ENCODE measurements at regions not wholly inside any gene's neighbourhood (a gene's known extent, or its start where the extent isn't known, plus 50 kb on each side); places are given as distances from the start of the nearest gene placed in this dataset.
"Not testable (repeated sequence)": the region's sequence is repeated elsewhere in the genome, so short reads cannot be mapped to it uniquely, and the experiment has no call there.

GRCh38 chr5:98231089-98231488, 542.4 kb upstream of the RGMB start:
- Histone ChIP-seq H3K36me3 (ENCODE audit: control insufficient read depth, insufficient read depth, low read length) (no peaks in the 10 kb centered on the region), H3K9ac (ENCODE audit: low read length) (no peak overlapping the region), H3K9me3 (ENCODE audit: control insufficient read depth, insufficient read depth, low read depth, low read length) (no peaks in the 10 kb centered on the region), H3K27ac (ENCODE audit: low read depth, low read length) (no peak overlapping the region), H3K4me3 (ENCODE audit: low read depth, low read length) (no peak overlapping the region), H3K27me3 (ENCODE audit: control insufficient read depth, insufficient read depth, low read length) (no peaks in the 10 kb centered on the region), H3K4me1 (ENCODE audit: control insufficient read depth, insufficient read depth, low read length) (no peaks in the 10 kb centered on the region)

GRCh38 chr5:98237794-98238193, 535.7 kb upstream of the RGMB start:
- H3K4me3 ChIP-seq (ENCODE audit: low read depth, low read length); H3K27ac ChIP-seq (ENCODE audit: low read depth, low read length): not testable (repeated sequence)

GRCh38 chr5:98243972-98244371, 529.5 kb upstream of the RGMB start:
- no peaks in the 10 kb centered on the region for H3K4me1 ChIP-seq (ENCODE audit: control insufficient read depth, insufficient read depth, low read length)
- no peak overlapping the region for H3K4me3 ChIP-seq (ENCODE audit: low read depth, low read length)
- no peak overlapping the region for H3K27ac ChIP-seq (ENCODE audit: low read depth, low read length)
- no peaks in the 10 kb centered on the region for H3K9me3 ChIP-seq (ENCODE audit: control insufficient read depth, insufficient read depth, low read depth, low read length)
- H3K36me3 ChIP-seq (ENCODE audit: control insufficient read depth, insufficient read depth, low read length) = no peaks in the 10 kb centered on the region
- no peaks in the 10 kb centered on the region for H3K27me3 ChIP-seq (ENCODE audit: control insufficient read depth, insufficient read depth, low read length)
- H3K9ac ChIP-seq (ENCODE audit: low read length) = no peak overlapping the region

More at GRCh38 chr5:98237794-98238193, 535.7 kb upstream of the RGMB start:
- H3K27me3 ChIP-seq (ENCODE audit: control insufficient read depth, insufficient read depth, low read length); H3K36me3 ChIP-seq (ENCODE audit: control insufficient read depth, insufficient read depth, low read length); H3K4me1 ChIP-seq (ENCODE audit: control insufficient read depth, insufficient read depth, low read length); H3K9me3 ChIP-seq (ENCODE audit: control insufficient read depth, insufficient read depth, low read depth, low read length); H3K9ac ChIP-seq (ENCODE audit: low read length): not testable (repeated sequence)

GRCh38 chr5:98248949-98249348, 524.5 kb upstream of the RGMB start:
- no peaks in the 10 kb centered on the region for H3K27me3 ChIP-seq (ENCODE audit: control insufficient read depth, insufficient read depth, low read length)
- H3K27ac ChIP-seq (ENCODE audit: low read depth, low read length) = no peak overlapping the region
- H3K4me1 ChIP-seq (ENCODE audit: control insufficient read depth, insufficient read depth, low read length) = no peaks in the 10 kb centered on the region
- H3K9me3 ChIP-seq (ENCODE audit: control insufficient read depth, insufficient read depth, low read depth, low read length) = no peaks in the 10 kb centered on the region
- H3K9ac ChIP-seq (ENCODE audit: low read length) = no peak overlapping the region
- no peak overlapping the region for H3K4me3 ChIP-seq (ENCODE audit: low read depth, low read length)
- H3K36me3 ChIP-seq (ENCODE audit: control insufficient read depth, insufficient read depth, low read length) = no peaks in the 10 kb centered on the region

GRCh38 chr5:98258939-98259338, 514.5 kb upstream of the RGMB start:
- no peaks in the 10 kb centered on the region for H3K27me3 ChIP-seq (ENCODE audit: control insufficient read depth, insufficient read depth, low read length)
- H3K4me1 ChIP-seq (ENCODE audit: control insufficient read depth, insufficient read depth, low read length) = no peaks in the 10 kb centered on the region; the same call in 1 of the 2 replicates
- H3K9me3 ChIP-seq (ENCODE audit: control insufficient read depth, insufficient read depth, low read depth, low read length) = no peaks in the 10 kb centered on the region
- H3K36me3 ChIP-seq (ENCODE audit: control insufficient read depth, insufficient read depth, low read length) = no peaks in the 10 kb centered on the region
- H3K9ac ChIP-seq (ENCODE audit: low read length) = no peak overlapping the region
- H3K4me3 ChIP-seq (ENCODE audit: low read depth, low read length) = no peak overlapping the region
- H3K27ac ChIP-seq (ENCODE audit: low read depth, low read length) = no peak overlapping the region

GRCh38 chr5:98259595-98259994, 513.9 kb upstream of the RGMB start:
- H3K27ac ChIP-seq (ENCODE audit: low read depth, low read length) = no peak overlapping the region
- no peak overlapping the region for H3K9ac ChIP-seq (ENCODE audit: low read length)
- H3K27me3 ChIP-seq (ENCODE audit: control insufficient read depth, insufficient read depth, low read length) = no peaks in the 10 kb centered on the region
- H3K9me3 ChIP-seq (ENCODE audit: control insufficient read depth, insufficient read depth, low read depth, low read length) = no peaks in the 10 kb centered on the region
- no peaks in the 10 kb centered on the region; the same call in 1 of the 2 replicates for H3K4me1 ChIP-seq (ENCODE audit: control insufficient read depth, insufficient read depth, low read length)
- no peak overlapping the region for H3K4me3 ChIP-seq (ENCODE audit: low read depth, low read length)
- H3K36me3 ChIP-seq (ENCODE audit: control insufficient read depth, insufficient read depth, low read length) = no peaks in the 10 kb centered on the region

GRCh38 chr5:98263084-98263483, 510.4 kb upstream of the RGMB start:
- Histone ChIP-seq H3K27ac (ENCODE audit: low read depth, low read length) (no peak overlapping the region), H3K4me1 (ENCODE audit: control insufficient read depth, insufficient read depth, low read length) (no peaks in the 10 kb centered on the region; the same call in 1 of the 2 replicates), H3K9me3 (ENCODE audit: control insufficient read depth, insufficient read depth, low read depth, low read length) (no peaks in the 10 kb centered on the region), H3K9ac (ENCODE audit: low read length) (no peak overlapping the region), H3K4me3 (ENCODE audit: low read depth, low read length) (no peak overlapping the region), H3K36me3 (ENCODE audit: control insufficient read depth, insufficient read depth, low read length) (no peaks in the 10 kb centered on the region), H3K27me3 (ENCODE audit: control insufficient read depth, insufficient read depth, low read length) (no peaks in the 10 kb centered on the region)

- Histone ChIP-seq H3K4me3 (ENCODE audit: low read depth, low read length) (no peak overlapping the region), H3K36me3 (ENCODE audit: control insufficient read depth, insufficient read depth, low read length) (no peaks in the 10 kb centered on the region), H3K9ac (ENCODE audit: low read length) (no peak overlapping the region), H3K4me1 (ENCODE audit: control insufficient read depth, insufficient read depth, low read length) (no peaks in the 10 kb centered on the region; the same call in 1 of the 2 replicates), H3K27me3 (ENCODE audit: control insufficient read depth, insufficient read depth, low read length) (no peaks in the 10 kb centered on the region), H3K9me3 (ENCODE audit: control insufficient read depth, insufficient read depth, low read depth, low read length) (no peaks in the 10 kb centered on the region), H3K27ac (ENCODE audit: low read depth, low read length) (no peak overlapping the region)
Measured at GRCh38 chr5:98268162-98268860, 505.2 kb upstream of the RGMB start.

GRCh38 chr5:98275980-98276379, 497.5 kb upstream of the RGMB start:
- H3K9me3 ChIP-seq (ENCODE audit: control insufficient read depth, insufficient read depth, low read depth, low read length) = no peaks in the 10 kb centered on the region
- H3K27ac ChIP-seq (ENCODE audit: low read depth, low read length) = no peak overlapping the region
- no peaks in the 10 kb centered on the region; the same call in 1 of the 2 replicates for H3K4me1 ChIP-seq (ENCODE audit: control insufficient read depth, insufficient read depth, low read length)
- H3K4me3 ChIP-seq (ENCODE audit: low read depth, low read length) = no peak overlapping the region
- H3K36me3 ChIP-seq (ENCODE audit: control insufficient read depth, insufficient read depth, low read length) = no peaks in the 10 kb centered on the region
- H3K9ac ChIP-seq (ENCODE audit: low read length) = no peak overlapping the region
- no peaks in the 10 kb centered on the region for H3K27me3 ChIP-seq (ENCODE audit: control insufficient read depth, insufficient read depth, low read length)

- Histone ChIP-seq H3K27ac (ENCODE audit: low read depth, low read length) (no peak overlapping the region), H3K36me3 (ENCODE audit: control insufficient read depth, insufficient read depth, low read length) (no peaks in the 10 kb centered on the region), H3K9ac (ENCODE audit: low read length) (no peak overlapping the region), H3K27me3 (ENCODE audit: control insufficient read depth, insufficient read depth, low read length) (no peaks in the 10 kb centered on the region), H3K9me3 (ENCODE audit: control insufficient read depth, insufficient read depth, low read depth, low read length) (no peaks in the 10 kb centered on the region), H3K4me3 (ENCODE audit: low read depth, low read length) (no peak overlapping the region), H3K4me1 (ENCODE audit: control insufficient read depth, insufficient read depth, low read length) (no peaks in the 10 kb centered on the region)
Measured at GRCh38 chr5:98282521-98282920, 490.9 kb upstream of the RGMB start.

GRCh38 chr5:98292496-98292895, 481.0 kb upstream of the RGMB start:
- Histone ChIP-seq H3K27me3 (ENCODE audit: control insufficient read depth, insufficient read depth, low read length) (no peaks in the 10 kb centered on the region), H3K4me1 (ENCODE audit: control insufficient read depth, insufficient read depth, low read length) (no peaks in the 10 kb centered on the region), H3K36me3 (ENCODE audit: control insufficient read depth, insufficient read depth, low read length) (no peaks in the 10 kb centered on the region), H3K9ac (ENCODE audit: low read length) (no peak overlapping the region), H3K27ac (ENCODE audit: low read depth, low read length) (no peak overlapping the region), H3K9me3 (ENCODE audit: control insufficient read depth, insufficient read depth, low read depth, low read length) (no peaks in the 10 kb centered on the region), H3K4me3 (ENCODE audit: low read depth, low read length) (no peak overlapping the region)

Data from HUES6 (cell line).